ENCODE measurements at regions not wholly inside any gene's neighbourhood (a gene's known extent, or its start where the extent isn't known, plus 50 kb on each side); places are given as distances from the start of the nearest gene placed in this dataset.

DNA sequence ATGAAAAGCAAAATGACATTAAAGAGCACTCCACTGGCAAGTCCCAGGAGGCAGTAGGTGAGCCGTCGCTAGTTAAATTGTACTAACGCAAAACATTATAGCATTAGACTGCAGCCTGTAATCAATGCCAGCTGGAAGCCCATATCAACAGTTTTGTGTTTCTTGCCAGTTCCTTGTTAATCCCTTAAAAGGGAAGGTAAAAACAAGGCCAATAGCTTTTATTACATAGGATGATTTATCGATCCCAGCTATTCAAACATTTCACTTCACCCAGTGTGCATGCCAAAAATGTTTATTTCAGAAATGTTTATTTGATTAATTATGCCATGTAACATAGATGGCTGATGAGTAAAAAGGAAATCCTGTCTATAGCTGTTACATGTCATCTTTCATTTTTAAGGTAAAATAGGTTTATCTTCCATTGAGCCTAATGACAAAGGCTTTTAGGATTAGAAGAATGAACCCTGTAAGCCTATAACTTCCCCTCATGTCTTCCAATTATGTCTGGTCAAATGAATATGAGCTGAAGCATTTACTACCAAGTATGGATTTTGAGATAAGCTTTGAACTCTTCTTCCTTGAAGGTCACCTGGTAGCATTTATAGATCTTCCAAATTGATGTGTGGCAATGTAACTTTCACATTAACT lies 591.2 kb downstream of the RNF144A start:
- no peaks in the 10 kb centered on the region for H3K27me3 ChIP-seq
- DNase-seq: no peak
- H3K4me1 ChIP-seq: no peaks in the 10 kb centered on the region
- WGBS, 5 donors: 58 to 83% (median 69%) methylated on average over 4 of the region's 4 CpGs
- no peak overlapping the region for H3K4me3 ChIP-seq
- peaks cover 0 to 8% (median 0%) of the 10 kb centered on the region in 4 donors for H3K9me3 ChIP-seq
- no peak for TF ChIP-seq POLR2AphosphoS5 (IDR thresholded peaks at IDR 0.05)
- TF ChIP-seq EP300 (IDR thresholded peaks at IDR 0.05): no peak
- intact Hi-C loops (cut with DNase I; ENCODE audit: low total_unique reads): no loop called here
- H3K27ac ChIP-seq: no peak overlapping the region
- no peaks in the 10 kb centered on the region for H3K36me3 ChIP-seq

DNA sequence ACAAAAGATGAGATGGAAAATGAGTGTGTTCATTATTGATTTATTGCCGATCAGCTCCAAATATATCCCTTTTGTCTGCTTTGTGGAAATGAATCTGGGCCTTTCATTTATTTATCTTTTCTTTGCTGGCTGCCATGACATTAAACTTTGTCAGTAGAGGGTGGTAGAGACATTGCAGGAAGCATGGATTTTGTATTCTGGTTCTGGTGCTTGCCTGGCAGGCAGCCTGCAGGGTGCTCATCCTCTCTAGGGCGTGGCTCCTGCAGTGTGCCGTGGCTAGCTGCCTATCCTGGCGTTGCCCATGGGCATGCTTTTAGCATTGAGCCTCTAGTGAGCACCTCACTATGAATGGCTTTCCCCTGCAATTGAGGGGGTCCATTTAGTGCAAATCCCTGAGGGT lies 593.1 kb downstream of the RNF144A start:
- H3K4me3 ChIP-seq: no peak overlapping the region
- peaks cover 0 to 8% (median 0%) of the 10 kb centered on the region in 4 donors for H3K9me3 ChIP-seq
- DNase-seq: no peak
- H3K27me3 ChIP-seq: no peaks in the 10 kb centered on the region
- TF ChIP-seq POLR2AphosphoS5 (IDR thresholded peaks at IDR 0.05) (no peak), EP300 (IDR thresholded peaks at IDR 0.05) (no peak), POLR2A (IDR thresholded peaks at IDR 0.05) (no peak), CTCF (IDR thresholded peaks at IDR 0.05) (no peak)
- intact Hi-C loops (cut with DNase I; ENCODE audit: low total_unique reads): no loop called here
- H3K27ac ChIP-seq: no peak overlapping the region
- WGBS, 5 donors: 74 to 87% (median 79%) methylated on average over 4 of the region's 4 CpGs
- H3K36me3 ChIP-seq: no peaks in the 10 kb centered on the region
- no peaks in the 10 kb centered on the region for H3K4me1 ChIP-seq

DNA sequence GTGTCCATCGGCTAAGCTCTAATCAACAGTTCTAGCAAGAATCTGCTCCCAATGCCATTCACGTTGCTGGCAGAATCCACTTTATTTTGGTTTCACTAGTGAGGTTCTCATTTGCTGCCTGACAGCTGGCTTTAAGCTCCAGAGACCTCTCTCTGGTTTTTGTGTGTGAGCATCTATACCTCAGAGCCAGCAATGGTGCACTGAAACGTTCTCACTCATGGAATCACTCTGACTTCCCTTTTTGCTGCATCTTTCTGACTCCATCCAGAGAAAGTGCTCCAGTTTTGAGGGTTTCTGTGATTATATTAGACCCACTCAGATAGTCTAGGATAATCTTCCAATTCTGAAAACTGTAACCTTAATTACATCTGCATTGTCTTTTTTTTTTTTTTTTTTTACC lies 596.6 kb downstream of the RNF144A start:
- Histone ChIP-seq H3K36me3 (no peaks in the 10 kb centered on the region), H3K27me3 (no peaks in the 10 kb centered on the region), H3K27ac (no peak overlapping the region), H3K9me3 (peaks cover 0 to 8% (median 0%) of the 10 kb centered on the region in 4 donors), H3K4me3 (no peak overlapping the region), H3K4me1 (no peaks in the 10 kb centered on the region)
- DNase-seq: no peak
- intact Hi-C loops (cut with DNase I; ENCODE audit: low total_unique reads): no loop called here
- TF ChIP-seq POLR2A (IDR thresholded peaks at IDR 0.05): no peak
- TF ChIP-seq CTCF (IDR thresholded peaks at IDR 0.05): no peak
- TF ChIP-seq POLR2AphosphoS5 (IDR thresholded peaks at IDR 0.05): no peak
- TF ChIP-seq EP300 (IDR thresholded peaks at IDR 0.05): no peak
- WGBS, 5 donors: 72 to 85% (median 80%) methylated on average over 3 of the region's 3 CpGs

DNA sequence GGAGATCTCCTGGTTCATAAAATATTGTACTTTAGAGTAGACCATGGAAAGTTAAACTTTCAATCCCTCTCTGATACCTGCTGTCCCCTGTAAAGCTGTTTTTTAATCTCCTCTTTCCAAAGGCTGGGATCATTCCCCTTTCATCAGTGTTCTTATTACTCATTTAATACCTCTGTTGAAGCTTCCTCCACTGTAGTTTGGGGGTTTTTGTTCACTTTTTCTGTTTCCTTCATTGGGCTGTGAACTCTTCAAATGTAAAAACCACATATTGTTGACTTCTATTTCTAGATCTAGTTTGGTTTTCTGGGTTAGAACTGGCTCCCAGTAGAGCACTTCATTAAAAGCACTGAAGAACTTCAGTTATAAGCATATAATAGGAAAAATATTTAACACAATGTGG lies 598.1 kb downstream of the RNF144A start:
- intact Hi-C loops (cut with DNase I; ENCODE audit: low total_unique reads): no loop called here

More for the DNA sequence above, 598.1 kb downstream of the RNF144A start:
- DNase-seq: no peak
- H3K9me3 ChIP-seq: peaks cover 0 to 2% (median 0%) of the 10 kb centered on the region in 4 donors
- no peak for TF ChIP-seq EP300 (IDR thresholded peaks at IDR 0.05)
- TF ChIP-seq POLR2A (IDR thresholded peaks at IDR 0.05): no peak
- no peak for TF ChIP-seq POLR2AphosphoS5 (IDR thresholded peaks at IDR 0.05)
- no peak for TF ChIP-seq CTCF (IDR thresholded peaks at IDR 0.05)
- no peaks in the 10 kb centered on the region for H3K36me3 ChIP-seq
- H3K27me3 ChIP-seq: no peaks in the 10 kb centered on the region
- no peak overlapping the region for H3K4me3 ChIP-seq
- no peak overlapping the region for H3K27ac ChIP-seq
- no peaks in the 10 kb centered on the region for H3K4me1 ChIP-seq
